Liver (tissue), 3 donors: ENCODE measurements at regions not wholly inside any gene's neighbourhood (a gene's known extent, or its start where the extent isn't known, plus 50 kb on each side); places are given as distances from the start of the nearest gene placed in this dataset.
"Not testable (repeated sequence)": the region's sequence is repeated elsewhere in the genome, so short reads cannot be mapped to it uniquely, and the experiment has no call there.

Source experiments
- EGR1 ChIP-seq, 2 donors: IDR thresholded peaks; 2 replicates each; pipeline ENCODE4 v1.6.1; 2016 to 2018; ENCODE audit warnings: antibody characterized with exemption in 2 of 2, low read depth in 2 of 2
- TF ChIP-seq, protein P1 (sequence below): IDR thresholded peaks from 2 replicates; pipeline ENCODE4 v1.6.1; 2016; ENCODE audit warnings: antibody characterized with exemption, mild to moderate bottlenecking
- TF ChIP-seq, protein P2 (sequence below): fragments of 150-350 bp; IDR thresholded peaks from 2 replicates; pipeline ENCODE4 v1.5.1; 2017; ENCODE audit warnings: improper control_type of control experiment, low read depth, low read length; ENCODE audit not compliant: missing input control
- donor health status: healthy.
- donor health status: healthy.

DNA sequence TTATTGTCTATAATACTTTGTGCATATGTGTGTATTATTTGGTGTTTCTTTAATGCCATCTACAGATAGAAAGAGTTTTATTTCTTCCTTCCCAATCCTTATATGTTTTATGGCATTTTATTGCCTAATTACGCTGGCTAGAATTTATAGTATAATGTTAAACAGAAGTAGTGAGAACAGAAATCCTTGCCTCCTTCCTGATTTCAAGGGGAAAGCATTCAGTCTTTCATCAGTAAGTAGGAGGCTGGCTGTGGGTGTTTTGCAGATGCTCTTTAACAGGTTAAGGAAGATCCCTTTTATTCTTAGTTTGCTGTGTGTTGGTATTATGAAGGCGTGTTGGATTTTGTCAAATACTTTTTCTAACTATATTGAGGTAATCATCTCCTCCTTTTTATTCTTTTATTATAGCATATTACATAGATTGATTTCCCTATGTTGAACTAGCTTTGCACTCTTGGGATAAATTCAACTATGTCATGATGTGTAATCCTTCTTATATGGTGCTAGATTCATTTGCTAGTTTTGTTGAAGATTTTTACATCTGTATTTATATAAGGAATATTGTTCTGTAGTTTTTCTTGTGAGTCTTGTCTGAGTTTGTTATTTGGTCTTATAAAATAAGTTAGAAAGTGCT, 204.6 kb downstream of the ANKRD30B start:
- TF ChIP-seq, protein P1, sequence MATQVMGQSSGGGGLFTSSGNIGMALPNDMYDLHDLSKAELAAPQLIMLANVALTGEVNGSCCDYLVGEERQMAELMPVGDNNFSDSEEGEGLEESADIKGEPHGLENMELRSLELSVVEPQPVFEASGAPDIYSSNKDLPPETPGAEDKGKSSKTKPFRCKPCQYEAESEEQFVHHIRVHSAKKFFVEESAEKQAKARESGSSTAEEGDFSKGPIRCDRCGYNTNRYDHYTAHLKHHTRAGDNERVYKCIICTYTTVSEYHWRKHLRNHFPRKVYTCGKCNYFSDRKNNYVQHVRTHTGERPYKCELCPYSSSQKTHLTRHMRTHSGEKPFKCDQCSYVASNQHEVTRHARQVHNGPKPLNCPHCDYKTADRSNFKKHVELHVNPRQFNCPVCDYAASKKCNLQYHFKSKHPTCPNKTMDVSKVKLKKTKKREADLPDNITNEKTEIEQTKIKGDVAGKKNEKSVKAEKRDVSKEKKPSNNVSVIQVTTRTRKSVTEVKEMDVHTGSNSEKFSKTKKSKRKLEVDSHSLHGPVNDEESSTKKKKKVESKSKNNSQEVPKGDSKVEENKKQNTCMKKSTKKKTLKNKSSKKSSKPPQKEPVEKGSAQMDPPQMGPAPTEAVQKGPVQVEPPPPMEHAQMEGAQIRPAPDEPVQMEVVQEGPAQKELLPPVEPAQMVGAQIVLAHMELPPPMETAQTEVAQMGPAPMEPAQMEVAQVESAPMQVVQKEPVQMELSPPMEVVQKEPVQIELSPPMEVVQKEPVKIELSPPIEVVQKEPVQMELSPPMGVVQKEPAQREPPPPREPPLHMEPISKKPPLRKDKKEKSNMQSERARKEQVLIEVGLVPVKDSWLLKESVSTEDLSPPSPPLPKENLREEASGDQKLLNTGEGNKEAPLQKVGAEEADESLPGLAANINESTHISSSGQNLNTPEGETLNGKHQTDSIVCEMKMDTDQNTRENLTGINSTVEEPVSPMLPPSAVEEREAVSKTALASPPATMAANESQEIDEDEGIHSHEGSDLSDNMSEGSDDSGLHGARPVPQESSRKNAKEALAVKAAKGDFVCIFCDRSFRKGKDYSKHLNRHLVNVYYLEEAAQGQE: not testable (repeated sequence)
- TF ChIP-seq, protein P2, sequence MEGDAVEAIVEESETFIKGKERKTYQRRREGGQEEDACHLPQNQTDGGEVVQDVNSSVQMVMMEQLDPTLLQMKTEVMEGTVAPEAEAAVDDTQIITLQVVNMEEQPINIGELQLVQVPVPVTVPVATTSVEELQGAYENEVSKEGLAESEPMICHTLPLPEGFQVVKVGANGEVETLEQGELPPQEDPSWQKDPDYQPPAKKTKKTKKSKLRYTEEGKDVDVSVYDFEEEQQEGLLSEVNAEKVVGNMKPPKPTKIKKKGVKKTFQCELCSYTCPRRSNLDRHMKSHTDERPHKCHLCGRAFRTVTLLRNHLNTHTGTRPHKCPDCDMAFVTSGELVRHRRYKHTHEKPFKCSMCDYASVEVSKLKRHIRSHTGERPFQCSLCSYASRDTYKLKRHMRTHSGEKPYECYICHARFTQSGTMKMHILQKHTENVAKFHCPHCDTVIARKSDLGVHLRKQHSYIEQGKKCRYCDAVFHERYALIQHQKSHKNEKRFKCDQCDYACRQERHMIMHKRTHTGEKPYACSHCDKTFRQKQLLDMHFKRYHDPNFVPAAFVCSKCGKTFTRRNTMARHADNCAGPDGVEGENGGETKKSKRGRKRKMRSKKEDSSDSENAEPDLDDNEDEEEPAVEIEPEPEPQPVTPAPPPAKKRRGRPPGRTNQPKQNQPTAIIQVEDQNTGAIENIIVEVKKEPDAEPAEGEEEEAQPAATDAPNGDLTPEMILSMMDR: not testable (repeated sequence)
- not testable (repeated sequence) for TF ChIP-seq EGR1 (IDR thresholded peaks at IDR 0.05; ENCODE audit: low read depth in 2 of 2)
